Adrenal gland (tissue), 9 donors: ENCODE measurements at regions not wholly inside any gene's neighbourhood (a gene's known extent, or its start where the extent isn't known, plus 50 kb on each side); places are given as distances from the start of the nearest gene placed in this dataset.

Experiments
- DNase-seq, 7 donors: peaks; one replicate each; pipeline ENCODE4 v3.0.0-alpha.2; 2019 to 2020
- H3K27ac ChIP-seq, 5 donors: fragments of 200-600 bp; sonication (generic) in 4 of 5; 1 replicate in 3 of 5; 2 replicates in 2 of 5; pipeline versions ENCODE4 v1.5.1 to v1.8.0; 2016 to 2020; ENCODE audit warnings: mild to moderate bottlenecking in 1 of 5
- H3K27me3 ChIP-seq: fragments of 200-600 bp; 2 replicates; pipeline ENCODE4 v1.8.0; 2021
- H3K36me3 ChIP-seq, 2 donors: fragments of 200-600 bp; replicated peaks in 1 of 2; 1 replicate in 1 of 2; 2 replicates in 1 of 2; pipeline versions ENCODE4 v1.5.1 to v1.8.0; 2018 to 2022
- H3K4me1 ChIP-seq, 2 donors: fragments of 200-600 bp; replicated peaks in 1 of 2; 1 replicate in 1 of 2; 2 replicates in 1 of 2; pipeline versions ENCODE4 v1.5.1 to v1.8.0; 2018 to 2021
- H3K4me3 ChIP-seq, 4 donors: fragments of 200-600 bp; sonication (generic) in 3 of 4; one replicate each; pipeline ENCODE4 v1.5.1; 2016 to 2018
- H3K9me3 ChIP-seq, 3 donors: fragments of 200-600 bp; sonication (generic) in 1 of 3; replicated peaks in 1 of 3; 1 replicate in 2 of 3; 2 replicates in 1 of 3; pipeline versions ENCODE4 v1.5.1 to v1.8.0; 2016 to 2021
- POLR2A ChIP-seq, 2 donors: fragments of 450-650 bp; IDR thresholded peaks; one replicate each; pipeline ENCODE4 v1.6.1; 2017; ENCODE audit warnings: antibody characterized with exemption in 2 of 2, mild to moderate bottlenecking in 2 of 2, moderate library complexity in 1 of 2
- WGBS, 4 donors: extraction: QIAGEN DNeasy Blood & Tissue Kit in 2 of 4; methylation state at CpG; one replicate each; pipeline versions ENCODE4 v1.1.5 to v1.1.7; 2013 to 2017; 5-methylcytosine and 5-hydroxymethylcytosine counted together
- intact Hi-C, 2 donors: fragments of 100-400 bp; cut with DNase I; formaldehyde crosslinking; loops; one replicate each; pipeline versions ENCODE4 v1.14.1 to v1.15.0; 2022 to 2023
- TF ChIP-seq, protein P1 (sequence below), 6 experiments: fragments of 450-650 bp in 4 of 6; fragments of 200-600 bp in 2 of 6; sonication (generic) in 1 of 6; IDR thresholded peaks; 1 replicate in 5 of 6; 2 replicates in 1 of 6; pipeline versions ENCODE4 v1.5.1 to v1.8.0; 2016 to 2021; ENCODE audit warnings: antibody characterized with exemption in 6 of 6, mild to moderate bottlenecking in 2 of 6, moderate library complexity in 1 of 6
- donor health status: healthy with polysubstance abuse.
- donor health status: Bipolar disorder and iron deficiency.
- donor health status: DM: yes; HTN: yes; CAD: no.
- donor health status: DM: no; HTN: no; CAD: no.
- donor health status: DM: no; HTN: no; CAD: no.

DNA sequence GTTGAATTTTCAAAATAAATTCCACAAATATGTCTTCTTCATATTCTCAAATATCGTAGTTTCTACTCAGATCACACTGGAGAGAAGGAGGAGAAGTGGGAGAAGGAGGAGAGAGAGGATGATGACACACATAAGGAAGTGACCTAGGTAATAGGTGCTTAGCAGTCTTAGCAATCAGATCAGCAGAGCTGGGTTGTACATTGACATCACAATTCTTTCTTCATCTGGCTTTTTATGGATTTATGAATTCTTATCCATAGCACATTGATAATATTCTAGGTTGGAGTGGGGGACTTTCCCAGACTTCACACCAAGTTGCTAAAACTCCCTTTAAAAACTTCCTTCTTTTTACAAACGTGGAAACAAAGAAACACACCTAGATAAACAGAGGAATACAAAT lies 86.9 kb downstream of the FGF9 start:
- intact Hi-C loops = no loop called here
- TF ChIP-seq POLR2A (IDR thresholded peaks at IDR 0.05) = no peak
- TF ChIP-seq, protein P1, sequence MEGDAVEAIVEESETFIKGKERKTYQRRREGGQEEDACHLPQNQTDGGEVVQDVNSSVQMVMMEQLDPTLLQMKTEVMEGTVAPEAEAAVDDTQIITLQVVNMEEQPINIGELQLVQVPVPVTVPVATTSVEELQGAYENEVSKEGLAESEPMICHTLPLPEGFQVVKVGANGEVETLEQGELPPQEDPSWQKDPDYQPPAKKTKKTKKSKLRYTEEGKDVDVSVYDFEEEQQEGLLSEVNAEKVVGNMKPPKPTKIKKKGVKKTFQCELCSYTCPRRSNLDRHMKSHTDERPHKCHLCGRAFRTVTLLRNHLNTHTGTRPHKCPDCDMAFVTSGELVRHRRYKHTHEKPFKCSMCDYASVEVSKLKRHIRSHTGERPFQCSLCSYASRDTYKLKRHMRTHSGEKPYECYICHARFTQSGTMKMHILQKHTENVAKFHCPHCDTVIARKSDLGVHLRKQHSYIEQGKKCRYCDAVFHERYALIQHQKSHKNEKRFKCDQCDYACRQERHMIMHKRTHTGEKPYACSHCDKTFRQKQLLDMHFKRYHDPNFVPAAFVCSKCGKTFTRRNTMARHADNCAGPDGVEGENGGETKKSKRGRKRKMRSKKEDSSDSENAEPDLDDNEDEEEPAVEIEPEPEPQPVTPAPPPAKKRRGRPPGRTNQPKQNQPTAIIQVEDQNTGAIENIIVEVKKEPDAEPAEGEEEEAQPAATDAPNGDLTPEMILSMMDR (IDR thresholded peaks at IDR 0.05) = no peak
- WGBS, 4 donors = 75 to 84% (median 81%) methylated on average over 2 of the region's 2 CpGs

DNA sequence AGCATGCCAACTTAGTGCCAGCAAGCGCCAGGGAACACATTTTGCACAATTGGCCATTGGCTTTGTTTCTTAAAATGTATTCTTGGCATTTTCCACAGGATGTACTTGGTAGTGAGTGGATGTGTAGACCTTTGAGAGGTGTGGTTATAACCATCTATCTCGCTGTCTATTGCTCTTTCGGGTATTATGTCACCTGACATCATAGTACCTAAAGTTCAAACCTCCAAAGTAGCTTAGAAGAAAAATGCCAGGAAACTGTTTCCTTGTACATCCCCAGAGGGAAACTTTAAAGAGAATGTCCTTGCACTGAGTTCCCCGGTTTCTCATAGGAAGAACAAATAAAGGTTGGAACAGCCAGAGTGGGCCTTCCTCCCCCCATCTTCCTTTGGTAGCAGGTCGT lies 87.6 kb downstream of the FGF9 start:
- WGBS, 4 donors = 85 to 89% (median 87%) methylated on average over 5 of the region's 5 CpGs
- no peak for TF ChIP-seq POLR2A (IDR thresholded peaks at IDR 0.05)
- TF ChIP-seq, protein P1 (IDR thresholded peaks at IDR 0.05) = no peak

More for the DNA sequence above, 86.9 kb downstream of the FGF9 start:
- H3K9me3 ChIP-seq = no peaks in the 10 kb centered on the region
- H3K27me3 ChIP-seq = no peaks in the 10 kb centered on the region
- no peaks in the 10 kb centered on the region for H3K36me3 ChIP-seq
- H3K4me1 ChIP-seq = no peaks in the 10 kb centered on the region
- no peak for DNase-seq
- no peak overlapping the region for H3K4me3 ChIP-seq
- H3K27ac ChIP-seq = no peak overlapping the region

DNA sequence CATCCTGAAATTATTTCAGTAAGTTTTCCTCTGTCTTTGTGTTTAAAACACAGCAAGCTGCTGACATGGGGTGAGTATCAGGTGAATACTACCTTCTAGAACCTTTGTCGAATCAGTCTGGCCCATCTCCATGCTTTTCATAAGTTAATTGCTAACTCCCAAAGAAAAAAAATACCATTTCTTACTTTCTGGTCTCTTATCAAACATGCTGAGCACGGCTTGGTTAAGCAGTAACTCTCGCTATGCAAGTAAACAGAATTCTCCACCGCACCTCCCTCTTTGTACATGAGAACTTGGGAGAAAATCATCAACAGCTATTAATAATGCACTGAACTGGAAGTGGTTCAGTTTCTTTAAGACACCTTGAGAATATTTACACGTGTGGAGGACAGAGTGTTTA lies 88.6 kb downstream of the FGF9 start:
- intact Hi-C loops = no loop called here
- TF ChIP-seq, protein P1 (IDR thresholded peaks at IDR 0.05) = no peak
- no peak for TF ChIP-seq POLR2A (IDR thresholded peaks at IDR 0.05)
- Histone ChIP-seq H3K9me3 (no peaks in the 10 kb centered on the region), H3K36me3 (no peaks in the 10 kb centered on the region), H3K4me3 (no peak overlapping the region), H3K27me3 (no peaks in the 10 kb centered on the region), H3K27ac (no peak overlapping the region), H3K4me1 (no peaks in the 10 kb centered on the region)
- WGBS, 4 donors = 74 to 91% (median 86%) methylated on average over 5 of the region's 5 CpGs
- no peak for DNase-seq

More for the DNA sequence above, 87.6 kb downstream of the FGF9 start:
- H3K36me3 ChIP-seq = no peaks in the 10 kb centered on the region
- no peak for DNase-seq
- intact Hi-C loops = no loop called here
- H3K4me1 ChIP-seq = no peaks in the 10 kb centered on the region
- H3K9me3 ChIP-seq = no peaks in the 10 kb centered on the region
- H3K4me3 ChIP-seq = no peak overlapping the region
- H3K27ac ChIP-seq = no peak overlapping the region
- H3K27me3 ChIP-seq = no peaks in the 10 kb centered on the region

DNA sequence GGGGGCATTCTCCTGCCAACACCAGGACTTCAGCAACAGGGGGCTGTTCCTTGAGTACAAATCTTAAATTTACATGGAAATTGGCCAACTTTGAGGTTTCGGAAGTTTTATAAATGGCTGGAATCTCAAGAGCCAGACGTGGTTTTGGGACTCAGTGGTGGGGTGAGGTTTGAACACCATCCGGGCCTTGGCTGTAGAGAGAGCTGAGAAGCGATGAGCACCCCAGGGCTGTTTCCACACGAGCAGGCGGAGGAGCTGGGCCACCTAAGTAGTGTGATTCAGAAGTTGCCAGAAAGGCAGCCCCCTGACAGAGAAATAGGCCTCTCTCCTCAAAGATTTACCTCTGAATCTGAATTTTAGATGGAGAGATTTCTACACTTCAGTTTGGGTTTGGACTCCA lies 89.0 kb downstream of the FGF9 start:
- Histone ChIP-seq H3K9me3 (no peaks in the 10 kb centered on the region), H3K36me3 (no peaks in the 10 kb centered on the region), H3K27me3 (no peaks in the 10 kb centered on the region), H3K27ac (no peak overlapping the region), H3K4me3 (no peak overlapping the region), H3K4me1 (no peaks in the 10 kb centered on the region)
- WGBS, 4 donors = 89 to 94% (median 93%) methylated on average over 6 of the region's 6 CpGs
- no peak for DNase-seq
- intact Hi-C loops = no loop called here
- TF ChIP-seq POLR2A (IDR thresholded peaks at IDR 0.05) = no peak
- TF ChIP-seq, protein P1 (IDR thresholded peaks at IDR 0.05) = no peak
